ENCODE measurements at regions not wholly inside any gene's neighbourhood (a gene's known extent, or its start where the extent isn't known, plus 50 kb on each side); places are given as distances from the start of the nearest gene placed in this dataset.

GRCh38 chr3:168197162-168197561 is 101.4 kb upstream of the GOLIM4 start:
- TF ChIP-seq CTCF (optimal IDR thresholded peaks at IDR 0.05 in 1 of 3, IDR thresholded peaks at IDR 0.05 in 1 of 3, conservative IDR thresholded peaks at IDR 0.05 in 1 of 3; ENCODE audit: extremely low read depth in 1 of 3, insufficient read depth in 2 of 3, low read length in 3 of 3): no peak
- TF ChIP-seq EZH2 (IDR thresholded peaks at IDR 0.05; ENCODE audit: low read length): no peak

Measured in keratinocyte (primary cell).